NCI-H1417 treated with DMSO at 0.1 percent for 48 hours (cell line): ENCODE measurements at regions not wholly inside any gene's neighbourhood (a gene's known extent, or its start where the extent isn't known, plus 50 kb on each side); places are given as distances from the start of the nearest gene placed in this dataset.

ENCODE experiments used
- DNase-seq: peaks from one replicate; lab custom pipeline; 2025; lab: John Stamatoyannopoulos, UW

DNA sequence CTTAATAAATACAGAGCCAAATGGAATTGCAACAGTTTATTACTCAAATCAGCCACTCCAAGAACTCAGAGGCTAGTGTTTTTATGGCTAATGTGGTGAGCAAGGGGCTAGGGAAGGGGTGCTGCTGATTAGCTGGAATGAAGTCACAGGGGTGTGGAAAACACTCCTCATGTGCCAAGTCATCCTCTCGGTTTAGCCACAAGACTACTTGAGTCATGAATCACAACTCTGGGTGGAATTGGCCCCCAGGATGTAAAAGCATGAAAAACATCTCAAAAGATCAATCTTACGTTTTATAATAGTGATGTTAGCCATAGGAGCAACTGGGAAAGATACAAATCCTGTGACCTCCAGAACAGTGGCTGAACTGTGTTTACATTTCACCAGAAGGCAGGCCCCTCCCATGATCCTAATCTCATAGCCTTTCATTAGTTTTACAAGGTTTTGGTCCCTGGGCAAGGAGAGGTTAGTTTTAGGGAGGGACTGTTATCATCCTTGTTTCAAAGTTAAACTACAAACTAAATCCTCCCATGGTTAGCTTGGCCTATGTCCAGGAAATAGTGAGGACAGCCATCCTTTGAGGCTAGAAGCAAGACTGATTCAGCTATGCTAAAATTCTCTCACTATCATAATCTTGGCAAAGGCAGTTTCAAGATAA is 2020.1 kb upstream of the PCDH20 start:
- no peak for DNase-seq

DNA sequence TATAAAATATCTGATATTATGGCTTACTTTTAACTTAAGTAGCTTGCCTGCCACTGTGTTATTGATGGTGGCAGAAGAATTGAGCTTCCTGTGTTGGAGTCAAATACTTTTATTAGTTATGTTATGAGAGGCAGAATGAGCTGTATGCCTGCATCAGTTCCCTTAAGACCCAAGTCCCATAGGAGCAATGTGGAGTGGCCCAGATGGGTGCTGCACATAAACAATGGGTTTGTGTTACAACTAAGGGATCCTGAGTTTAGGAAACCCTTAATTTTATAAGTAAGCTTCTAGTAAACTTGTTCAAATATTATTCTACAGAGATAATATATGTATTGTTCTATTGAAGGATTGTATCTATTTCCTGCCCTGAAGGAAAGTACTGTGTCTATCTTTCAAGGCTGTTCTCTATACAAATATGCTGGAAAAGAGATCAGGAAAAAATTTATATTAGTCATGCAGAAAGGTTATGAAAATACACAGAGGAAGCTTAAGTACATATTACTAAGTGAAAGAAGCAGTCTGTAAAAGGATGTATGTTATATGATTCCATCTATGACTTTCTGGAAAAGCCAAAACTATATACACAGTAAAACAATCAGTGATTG is 2018.0 kb upstream of the PCDH20 start:
- DNase-seq, result no peak

DNA sequence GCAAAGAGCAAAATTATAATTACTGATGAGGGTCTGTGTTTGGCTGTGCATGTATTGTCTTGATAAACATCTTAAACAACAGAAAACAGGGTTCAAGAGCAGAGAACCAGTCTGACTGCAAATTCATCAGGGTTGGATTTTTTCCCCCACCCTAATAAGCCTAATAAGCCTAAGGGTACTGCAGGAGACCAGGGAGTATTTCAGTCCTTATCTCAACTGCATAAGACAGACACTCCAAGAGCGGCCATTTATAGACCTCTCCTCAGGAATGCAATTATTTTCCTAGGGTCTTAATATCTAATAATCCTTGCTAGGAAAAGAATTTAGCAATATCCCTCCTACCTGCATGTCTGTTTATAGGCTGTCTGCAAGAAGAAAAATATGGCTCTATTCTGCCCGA is 2011.5 kb upstream of the PCDH20 start:
- no peak for DNase-seq

DNA sequence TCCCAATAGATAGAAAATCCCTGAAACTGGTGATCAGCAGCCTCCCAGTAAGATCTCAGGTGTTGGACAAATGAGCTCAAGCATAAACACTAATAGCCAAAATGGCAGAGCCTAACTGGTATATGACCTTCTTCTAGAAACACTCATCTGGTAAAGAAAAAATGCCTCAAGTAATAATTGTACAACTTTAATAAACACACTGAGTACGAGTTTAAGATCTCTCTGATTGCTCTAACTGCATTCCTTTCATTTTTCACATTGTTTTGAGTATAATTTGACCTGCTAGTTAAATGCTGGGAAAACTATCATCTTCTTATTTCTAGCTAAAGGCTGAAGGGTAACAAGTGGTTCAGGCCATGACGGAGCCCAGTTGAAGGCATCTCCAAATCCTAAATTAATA is 2009.5 kb upstream of the PCDH20 start:
- no peak for DNase-seq

DNA sequence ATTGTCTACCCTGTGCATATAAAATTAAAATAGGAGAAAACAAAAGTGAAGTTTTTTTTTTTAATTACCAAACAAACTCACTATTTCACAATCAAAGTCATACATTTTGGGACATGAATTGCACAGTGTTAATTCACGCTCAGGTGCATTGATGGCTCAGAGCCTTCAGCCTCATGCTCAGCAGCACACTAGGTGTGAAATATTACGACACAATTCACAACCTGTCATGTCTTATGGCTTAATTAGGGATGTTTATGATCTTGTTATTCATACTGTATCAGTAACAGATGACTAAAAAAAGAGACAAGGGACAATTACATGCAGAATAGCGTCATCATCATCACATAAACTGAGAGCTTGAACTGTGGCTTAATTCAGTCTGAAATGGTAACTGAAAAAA is 2005.5 kb upstream of the PCDH20 start:
- no peak for DNase-seq

DNA sequence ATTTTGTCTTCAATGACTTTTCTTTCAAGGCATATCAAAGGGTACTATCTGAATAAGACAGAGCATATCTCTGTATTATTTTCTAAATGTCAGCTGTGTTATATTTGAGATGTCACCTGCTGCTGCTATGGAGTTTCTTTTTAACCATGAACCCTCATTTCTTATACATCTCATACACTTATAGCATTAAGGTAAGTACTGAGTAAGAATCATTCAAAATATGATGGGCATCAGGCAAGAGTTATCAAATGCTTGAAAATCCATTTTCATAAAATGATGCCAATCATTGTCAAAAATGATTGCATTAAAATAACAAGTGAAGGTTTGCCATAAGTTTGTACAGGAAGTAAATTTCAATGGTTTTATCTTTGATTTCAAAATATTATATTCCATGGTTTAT is 2005.0 kb upstream of the PCDH20 start:
- no peak for DNase-seq

- no peak for DNase-seq
Observed at GRCh38 chr13:63414247-63414646, 1998.6 kb upstream of the PCDH20 start.

GRCh38 chr13:63409791-63410351 is 1994.2 kb upstream of the PCDH20 start:
- DNase-seq, result no peak

GRCh38 chr13:63408331-63409189 is 1992.9 kb upstream of the PCDH20 start:
- DNase-seq, result no peak

GRCh38 chr13:63403733-63404132 is 1988.1 kb upstream of the PCDH20 start:
- DNase-seq, result no peak

DNA sequence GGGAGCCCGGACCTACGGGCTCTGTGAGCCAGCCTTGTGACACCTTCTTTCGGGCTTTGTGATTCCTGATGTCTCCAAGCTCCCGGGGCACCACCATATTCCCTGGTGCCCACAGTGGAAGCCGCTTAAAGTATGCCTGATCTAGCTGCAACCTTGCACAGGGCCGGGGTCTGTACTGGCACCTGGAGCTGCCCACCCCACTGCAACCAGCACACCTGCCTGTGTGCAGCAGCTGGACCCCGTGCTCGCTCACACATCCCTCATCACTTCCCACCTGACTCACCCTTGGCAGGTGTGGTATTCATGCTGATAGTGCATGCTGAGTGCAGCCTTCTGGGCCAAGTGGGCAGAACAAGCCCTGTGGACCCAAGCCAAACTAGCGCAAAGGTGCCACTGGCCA is 1981.1 kb upstream of the PCDH20 start:
- DNase-seq, result no peak

GRCh38 chr13:63393112-63393511 is 1977.5 kb upstream of the PCDH20 start:
- no peak for DNase-seq

DNA sequence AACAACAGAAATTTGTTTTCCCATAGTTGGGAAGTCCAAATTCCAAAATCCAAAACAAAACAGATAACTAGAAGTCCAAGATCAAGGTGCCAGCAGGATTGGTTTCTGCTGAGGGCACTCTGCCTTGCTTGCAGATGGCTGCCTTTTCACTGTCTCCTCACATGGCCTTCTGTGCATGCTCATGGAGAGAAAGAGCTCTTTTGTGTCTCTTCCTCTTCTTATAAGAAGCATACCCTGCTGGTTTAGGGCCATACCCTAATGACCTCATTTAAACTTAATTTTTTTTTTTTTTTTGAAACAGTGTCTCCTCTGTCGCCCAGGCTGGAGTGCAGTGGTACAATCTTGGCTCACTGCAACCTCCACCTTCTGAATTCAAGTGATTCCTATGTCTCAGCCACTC is 1974.1 kb upstream of the PCDH20 start:
- no peak for DNase-seq

DNA sequence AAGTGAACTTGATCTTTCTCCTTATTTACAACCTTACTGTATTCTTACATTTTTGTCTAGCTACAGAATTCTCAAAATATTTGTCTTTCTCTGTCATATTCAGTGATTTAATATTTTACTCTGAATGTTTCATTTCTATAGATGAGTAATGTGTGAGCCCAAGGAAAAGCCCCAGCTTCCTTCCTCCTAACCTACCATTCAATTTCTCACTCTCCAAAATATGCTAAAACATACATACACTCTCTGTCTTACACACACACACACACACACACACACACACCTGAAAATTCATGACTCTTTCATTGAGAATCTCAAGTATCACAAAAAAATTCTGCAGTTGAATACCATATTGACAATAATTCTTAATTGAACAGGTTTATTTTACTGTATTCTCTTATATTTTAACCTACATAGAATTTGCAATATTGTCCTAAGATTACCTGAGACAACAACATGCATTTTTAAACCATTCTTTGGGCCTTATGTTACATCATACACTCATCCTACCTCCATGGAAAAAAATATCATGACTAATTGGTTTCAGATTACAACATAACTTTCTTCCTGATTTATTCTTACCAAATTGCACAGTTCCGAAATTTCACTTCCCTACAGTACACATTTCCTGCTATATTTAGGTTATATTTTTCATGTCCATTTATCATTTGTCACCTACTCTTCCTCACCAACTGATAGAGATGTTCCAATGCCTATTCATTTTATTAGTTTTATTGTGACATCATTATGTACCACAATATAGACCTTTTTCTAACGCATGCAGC is 1965.6 kb upstream of the PCDH20 start:
- no peak for DNase-seq

DNA sequence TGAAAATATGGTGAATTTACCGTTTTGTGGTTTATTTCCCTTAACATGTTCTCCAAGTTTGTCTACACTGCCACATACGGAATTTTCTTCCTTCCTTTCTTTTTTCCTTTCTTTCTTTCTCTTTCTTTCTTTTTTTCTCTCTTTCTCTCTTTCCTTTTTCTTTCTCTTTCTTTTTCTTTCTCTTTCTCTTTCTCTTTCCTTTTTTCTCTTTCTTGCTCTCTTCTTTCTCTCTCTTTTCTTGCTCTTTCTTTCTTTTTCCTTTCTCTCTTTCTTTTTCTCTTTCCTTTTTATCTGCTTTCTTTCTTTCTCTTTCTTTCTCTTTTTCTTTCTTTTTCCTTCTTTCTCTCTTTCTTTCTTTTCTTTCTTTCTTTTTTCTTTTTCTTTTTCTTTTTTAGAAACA is 1962.3 kb upstream of the PCDH20 start:
- no peak for DNase-seq

DNA sequence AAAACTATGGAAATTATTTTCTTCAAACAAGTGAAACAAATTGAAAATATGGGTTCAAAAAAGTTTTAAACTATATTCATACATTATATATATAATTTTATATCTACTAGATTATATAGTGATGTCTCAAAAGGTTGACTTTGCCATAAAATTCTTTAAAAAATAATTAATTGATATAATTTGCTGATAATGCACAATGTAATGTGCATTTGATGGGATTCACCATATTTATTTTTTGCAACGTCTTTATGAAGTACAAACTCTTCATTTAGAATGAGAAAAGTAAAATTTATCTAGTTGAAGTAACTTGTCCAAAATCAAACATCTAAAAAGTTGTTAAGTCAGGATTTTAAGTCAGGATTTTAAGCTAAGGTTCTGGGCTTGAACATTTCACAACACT is 1954.5 kb upstream of the PCDH20 start:
- no peak for DNase-seq

- DNase-seq, result no peak
Observed at GRCh38 chr13:63367522-63368198, 1952.0 kb upstream of the PCDH20 start.

- DNase-seq, result no peak
Observed at GRCh38 chr13:63364159-63364558, 1948.5 kb upstream of the PCDH20 start.

DNA sequence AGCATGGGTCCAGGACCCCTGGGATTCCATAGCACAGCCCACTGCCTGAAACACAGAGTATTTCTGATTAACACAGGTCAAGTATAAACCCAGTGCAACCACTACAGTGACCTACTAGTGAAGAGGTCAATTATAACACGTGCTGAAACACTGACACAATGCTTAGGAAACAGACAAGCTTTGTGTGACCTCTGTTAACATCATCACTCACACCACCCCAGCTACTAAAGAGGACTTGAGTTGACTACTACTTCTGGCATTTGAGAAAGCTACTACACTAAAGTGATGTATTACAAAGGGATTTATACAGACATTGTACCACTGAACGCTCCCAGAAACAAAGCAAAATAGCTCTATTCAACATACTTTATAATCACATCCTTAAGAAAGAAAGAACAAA is 1935.9 kb upstream of the PCDH20 start:
- no peak for DNase-seq

GRCh38 chr13:63351081-63351480 is 1935.4 kb upstream of the PCDH20 start:
- no peak for DNase-seq

DNA sequence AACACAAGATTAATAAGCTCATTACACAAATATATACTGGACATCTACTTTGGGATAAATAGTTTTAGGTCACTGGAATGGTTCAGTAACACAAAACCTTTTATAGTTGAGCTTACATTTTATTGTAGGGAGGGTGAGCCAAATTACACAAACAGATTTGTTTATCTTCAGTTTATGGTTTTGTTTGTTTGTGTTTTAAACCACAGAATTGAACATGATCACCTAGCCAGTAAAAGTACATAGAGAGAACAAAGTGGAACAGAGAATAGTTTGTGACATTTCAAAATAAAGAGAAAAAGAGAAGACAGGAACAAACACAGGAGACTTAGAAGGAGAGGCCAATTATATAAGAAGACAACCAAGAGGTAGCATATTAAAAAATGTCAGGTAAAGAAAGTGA is 1930.2 kb upstream of the PCDH20 start:
- DNase-seq, result no peak

- no peak for DNase-seq
Observed at GRCh38 chr13:63344711-63345110, 1929.1 kb upstream of the PCDH20 start.
